KG1 (cell line): ENCODE measurements at regions not wholly inside any gene's neighbourhood (a gene's known extent, or its start where the extent isn't known, plus 50 kb on each side); places are given as distances from the start of the nearest gene placed in this dataset.
"Not testable (repeated sequence)": the region's sequence is repeated elsewhere in the genome, so short reads cannot be mapped to it uniquely, and the experiment has no call there.

Experiments used
- DNase-seq: peaks from one replicate; lab custom pipeline; 2025; lab: John Stamatoyannopoulos, UW

- no peak for DNase-seq
Measured at GRCh38 chr10:23955456-23956225, 253.3 kb upstream of the KIAA1217 start.

GRCh38 chr10:23965123-23965522 is 243.8 kb upstream of the KIAA1217 start:
- no peak for DNase-seq

GRCh38 chr10:23965880-23966279 is 243.1 kb upstream of the KIAA1217 start:
- no peak for DNase-seq

GRCh38 chr10:23966504-23967051 is 242.4 kb upstream of the KIAA1217 start:
- DNase-seq = no peak

DNA sequence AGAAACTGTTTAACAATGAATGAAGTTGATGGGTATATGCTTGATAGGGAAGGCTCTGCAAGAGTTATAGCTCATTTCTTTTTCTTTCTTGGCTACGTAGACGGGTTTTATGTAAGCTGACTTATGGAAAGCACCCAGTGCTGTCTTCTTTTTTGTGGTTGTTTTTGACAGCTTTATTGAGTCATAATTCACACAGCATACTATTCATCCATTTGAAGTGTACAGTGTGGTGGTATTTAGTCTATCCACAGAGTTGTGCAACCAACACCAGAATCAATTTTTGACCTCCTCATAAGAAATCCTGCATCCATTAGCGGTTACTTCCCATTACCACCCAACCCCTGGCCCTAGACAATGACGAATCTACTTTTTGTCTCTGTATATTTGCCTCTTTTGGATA is 240.6 kb upstream of the KIAA1217 start:
- DNase-seq = no peak

DNA sequence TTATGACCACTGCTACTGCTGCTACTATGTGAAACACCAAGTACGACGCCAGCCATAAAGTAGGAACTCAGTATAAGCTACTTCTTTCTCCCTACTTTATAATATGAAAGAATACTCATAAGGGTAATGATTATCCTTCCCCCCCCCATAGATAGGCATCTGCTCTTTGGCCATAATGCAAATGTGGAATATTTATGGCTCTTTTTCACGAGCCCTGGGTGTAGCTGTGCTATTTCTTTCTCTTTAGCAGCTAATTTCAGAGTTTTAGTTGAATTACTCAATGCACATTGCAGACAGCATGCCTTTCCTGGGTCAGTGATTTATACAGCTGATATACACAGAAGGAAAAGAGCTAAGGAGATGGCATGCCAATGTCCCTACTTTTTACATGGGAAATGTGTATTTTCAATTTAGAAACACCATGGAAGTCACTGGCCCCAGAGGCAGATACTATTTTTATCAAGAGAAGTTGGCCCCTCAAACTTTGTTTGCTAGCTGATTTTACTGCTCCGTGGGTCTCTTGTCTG is 234.1 kb upstream of the KIAA1217 start:
- DNase-seq = no peak

DNA sequence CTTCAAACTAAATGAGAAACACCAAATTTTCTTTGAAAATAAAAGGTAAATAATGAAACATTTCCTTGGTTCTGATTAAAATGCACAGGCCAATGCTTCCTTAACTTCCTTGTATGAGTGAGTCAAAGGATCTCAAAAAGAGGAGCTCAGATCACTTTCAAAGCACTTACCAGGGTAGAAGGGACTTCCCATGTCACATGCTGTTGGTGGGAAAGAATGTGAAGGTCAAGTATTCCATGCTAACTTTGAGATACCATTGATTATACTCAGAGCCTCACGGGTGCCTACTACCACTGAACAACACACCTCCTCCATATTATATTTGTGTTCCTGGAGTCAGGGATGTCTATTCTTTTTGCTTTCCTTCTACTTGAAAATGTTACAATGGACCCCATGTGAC is 233.5 kb upstream of the KIAA1217 start:
- DNase-seq = no peak

GRCh38 chr10:23976275-23976674 is 232.7 kb upstream of the KIAA1217 start:
- no peak for DNase-seq

GRCh38 chr10:23978317-23978716 is 230.6 kb upstream of the KIAA1217 start:
- DNase-seq = no peak

DNA sequence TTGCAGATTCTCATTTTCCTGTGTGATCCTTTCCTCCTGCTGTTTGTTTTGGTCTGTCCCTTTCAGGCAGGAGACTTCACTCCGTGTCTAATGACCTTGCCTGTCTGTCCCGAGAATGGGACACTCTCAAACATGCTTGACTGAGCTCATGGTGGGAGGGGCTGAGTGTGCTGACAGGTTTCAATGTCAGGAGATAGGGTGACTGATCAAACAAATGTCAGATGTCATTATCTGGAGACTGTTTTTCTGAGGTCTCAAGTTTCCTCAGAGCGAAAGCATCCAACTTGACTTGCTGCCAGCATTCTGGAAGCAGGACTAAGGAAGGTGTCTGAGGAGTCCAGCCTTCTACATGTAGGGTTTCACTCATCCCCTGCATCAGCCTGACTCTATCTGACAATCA is 228.8 kb upstream of the KIAA1217 start:
- no peak for DNase-seq

- DNase-seq = no peak
Measured at GRCh38 chr10:23981520-23982309, 227.2 kb upstream of the KIAA1217 start.

DNA sequence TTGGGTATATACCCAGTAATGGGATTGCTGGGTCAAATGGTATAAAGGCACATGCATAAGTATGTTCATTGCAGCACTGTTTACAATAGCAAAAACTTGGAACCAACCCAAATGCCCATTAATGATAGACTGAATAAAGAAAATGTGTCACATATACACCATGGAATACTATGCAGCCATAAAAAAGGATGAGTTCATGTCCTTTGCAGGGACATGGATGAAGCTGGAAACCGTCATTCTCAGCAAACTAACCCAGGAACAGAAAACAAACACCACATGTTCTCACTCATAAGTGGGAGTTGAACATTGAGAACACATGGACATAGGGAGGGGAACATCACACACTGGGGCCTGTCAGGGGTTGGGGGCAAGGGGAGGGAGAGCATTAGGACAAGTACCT is 224.5 kb upstream of the KIAA1217 start:
- not testable (repeated sequence) for DNase-seq

DNA sequence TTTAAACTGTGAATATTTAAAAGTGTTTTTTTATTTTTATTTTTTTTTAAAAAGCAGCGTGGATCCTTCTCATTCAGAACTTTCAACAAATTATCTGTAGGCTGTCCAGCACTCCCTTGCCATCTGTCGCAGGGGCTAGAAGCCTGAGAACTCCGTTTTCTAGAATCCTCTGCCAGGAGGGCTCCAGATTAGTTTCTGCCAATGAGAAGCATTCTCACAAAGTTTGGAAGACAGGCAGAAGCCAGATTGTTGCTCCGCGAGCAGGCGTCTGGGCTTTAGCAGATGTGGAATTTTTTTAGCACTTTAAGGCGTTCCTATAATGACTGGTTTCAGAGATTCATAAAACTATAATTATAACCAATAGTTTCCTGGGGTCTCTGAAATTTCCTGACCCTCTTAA is 220.9 kb upstream of the KIAA1217 start:
- no peak for DNase-seq

- DNase-seq = peak; percentile 11
Measured at GRCh38 chr10:23994459-23995046, 214.4 kb upstream of the KIAA1217 start.

DNA sequence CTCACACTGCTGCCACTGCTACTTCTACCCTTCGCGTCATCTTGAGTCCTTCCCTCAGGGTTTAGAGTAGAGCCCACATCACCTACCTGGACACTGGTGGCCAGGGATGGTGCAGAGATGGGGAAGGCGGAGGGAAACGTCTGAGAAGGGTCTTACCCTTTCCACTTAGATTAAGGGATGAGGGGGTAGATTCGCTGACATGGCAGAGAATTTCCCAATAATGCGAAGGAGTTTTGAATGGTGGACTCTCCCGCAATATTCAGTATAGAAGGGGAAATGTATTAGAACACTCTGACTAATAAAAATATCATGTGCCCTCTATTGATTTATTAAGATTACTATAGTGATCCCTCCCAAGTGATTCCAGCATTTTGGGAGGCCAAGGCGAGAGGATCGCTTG is 209.5 kb upstream of the KIAA1217 start:
- no peak for DNase-seq

DNA sequence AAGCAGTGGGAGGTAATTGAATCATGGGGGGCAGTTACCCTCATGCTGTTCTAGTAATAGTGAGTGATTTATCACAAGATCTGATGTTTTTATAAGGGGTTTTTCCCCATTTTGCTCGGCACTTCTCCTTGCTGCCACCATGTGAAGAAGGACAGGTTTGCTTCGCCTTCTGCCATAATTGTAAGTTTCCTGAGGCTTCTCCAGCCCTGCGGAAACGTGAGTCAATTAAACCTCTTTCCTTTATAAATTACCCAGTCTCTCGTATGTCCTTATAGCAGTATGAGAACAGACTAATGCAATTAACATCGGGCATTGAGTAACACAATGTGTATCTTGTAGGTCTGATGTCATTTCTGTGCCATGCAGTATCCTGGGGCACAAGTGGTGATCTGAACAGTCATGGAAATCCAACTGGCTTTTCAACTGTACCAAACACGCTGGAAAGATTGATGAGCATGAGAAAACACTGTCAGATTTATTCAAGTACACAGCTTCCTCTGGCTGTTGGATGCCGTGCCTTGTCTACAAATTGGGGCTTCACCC is 208.6 kb upstream of the KIAA1217 start:
- DNase-seq = no peak

DNA sequence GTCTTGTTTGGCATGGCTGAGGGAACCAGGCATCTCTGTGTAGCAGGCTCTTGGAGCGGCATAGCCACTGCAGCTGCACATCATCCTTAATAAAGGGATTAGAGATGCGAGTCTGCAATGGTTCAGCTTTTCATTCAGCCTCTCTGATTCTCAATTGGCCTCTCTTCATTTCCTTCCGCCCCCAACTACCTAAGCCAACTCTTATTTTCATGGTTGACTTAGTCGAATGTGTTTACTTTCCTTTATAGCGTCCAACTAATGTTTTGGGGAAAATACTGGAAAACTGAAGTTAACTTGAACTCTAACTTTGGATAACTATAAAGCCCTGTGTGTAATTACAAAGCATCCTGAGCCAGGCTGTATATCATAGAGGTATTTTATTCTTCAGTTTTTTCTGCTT is 202.2 kb upstream of the KIAA1217 start:
- no peak for DNase-seq

GRCh38 chr10:24007359-24007758 is 201.6 kb upstream of the KIAA1217 start:
- DNase-seq = no peak

DNA sequence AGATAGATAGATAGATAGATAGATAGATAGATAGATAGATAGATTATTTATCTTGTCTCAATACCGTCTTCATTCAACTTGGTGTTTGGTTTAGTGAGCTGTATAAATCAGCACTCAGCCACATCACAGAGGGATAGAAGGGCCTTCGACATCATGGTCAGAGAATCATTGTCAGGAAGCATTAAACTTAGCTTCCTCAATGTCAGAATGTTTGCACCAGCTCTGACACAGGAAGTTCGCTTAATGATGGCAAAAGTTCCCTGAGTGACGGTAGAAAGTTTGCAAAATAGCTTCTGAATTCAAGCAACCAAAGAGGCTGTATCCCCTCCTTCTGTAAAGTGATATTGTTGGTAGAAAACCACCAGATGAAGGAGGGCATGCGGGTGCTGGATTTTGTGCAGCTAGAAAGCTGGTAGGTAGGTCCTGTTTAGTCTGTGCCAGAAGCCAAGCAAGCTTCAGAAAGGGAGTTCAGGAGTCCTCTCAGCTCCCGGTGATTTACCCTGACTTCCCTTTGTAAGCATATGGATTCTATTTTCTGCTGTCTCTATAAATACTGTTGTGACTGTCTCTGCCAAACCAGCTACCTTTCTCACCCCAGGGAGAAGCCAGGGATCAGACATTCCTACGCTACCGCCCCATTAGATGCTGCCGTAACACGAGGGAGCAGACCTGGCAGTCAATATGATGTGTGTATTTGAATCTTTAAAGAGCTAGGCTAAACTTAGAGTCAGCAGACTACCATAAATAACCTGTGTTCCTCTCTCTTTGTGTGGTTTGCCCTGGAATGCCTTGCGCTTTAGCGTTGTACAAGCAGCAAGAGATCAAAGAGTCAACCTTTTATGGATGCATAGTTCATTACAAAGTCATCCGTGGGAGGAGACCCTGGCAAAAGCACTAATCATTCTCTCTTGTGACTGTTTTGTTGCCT is 200.5 kb upstream of the KIAA1217 start:
- no peak for DNase-seq

- DNase-seq = no peak
Measured at GRCh38 chr10:24009115-24009514, 199.8 kb upstream of the KIAA1217 start.

- no peak for DNase-seq
Measured at GRCh38 chr10:24009736-24010135, 199.2 kb upstream of the KIAA1217 start.
